GM10266 (cell line): ENCODE measurements at regions not wholly inside any gene's neighbourhood (a gene's known extent, or its start where the extent isn't known, plus 50 kb on each side); places are given as distances from the start of the nearest gene placed in this dataset.

Experiments
- DNase-seq: peaks from one replicate; pipeline ENCODE4 v3.0.0; 2012; ENCODE audit errors: extremely low spot score
- TF ChIP-seq, protein P1 (sequence below): IDR thresholded peaks from 2 replicates; pipeline ENCODE4 v1.5.1; 2012; ENCODE audit warnings: mild to moderate bottlenecking, low read depth; ENCODE audit not compliant: control insufficient read depth, insufficient read depth; ENCODE audit errors: missing control alignments

DNA sequence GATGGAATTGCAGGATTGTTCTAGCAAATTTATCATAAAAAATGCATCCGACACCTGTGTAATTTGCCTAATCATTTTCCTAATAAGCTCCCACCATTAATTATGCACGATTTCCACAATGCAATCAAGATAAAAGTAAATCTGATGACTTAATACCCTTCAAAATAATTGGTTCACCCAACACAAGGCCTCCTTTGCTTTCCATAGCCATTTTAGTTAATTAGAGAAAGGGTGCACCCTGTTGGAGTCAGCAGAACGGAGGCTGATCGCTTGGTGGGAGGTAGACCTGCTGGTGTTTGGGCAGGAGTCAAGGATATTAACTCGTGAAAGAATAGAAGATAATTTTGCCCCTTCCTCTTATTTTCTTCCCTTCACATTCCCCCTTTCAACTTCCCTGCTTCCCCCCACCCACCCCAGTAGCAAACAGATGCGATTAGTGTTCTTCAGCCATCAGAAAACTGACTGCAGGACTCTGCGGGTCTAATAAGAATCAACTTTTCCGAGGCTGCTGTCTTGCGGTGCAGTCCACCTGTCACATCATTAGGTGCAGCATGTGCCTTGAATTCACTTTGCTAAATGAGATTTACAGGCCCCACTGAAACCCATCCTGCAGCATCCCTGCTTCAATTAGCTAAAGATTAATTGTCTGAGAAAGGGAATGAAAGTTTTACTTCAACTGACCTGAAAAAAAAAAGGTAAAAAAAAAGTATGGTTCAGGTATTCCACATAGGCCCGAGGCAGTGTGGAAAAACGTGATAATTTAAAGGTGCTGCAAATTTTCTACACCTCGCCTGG, 553.7 kb upstream of the LMO3 start:
- no peak for DNase-seq
- TF ChIP-seq, protein P1, sequence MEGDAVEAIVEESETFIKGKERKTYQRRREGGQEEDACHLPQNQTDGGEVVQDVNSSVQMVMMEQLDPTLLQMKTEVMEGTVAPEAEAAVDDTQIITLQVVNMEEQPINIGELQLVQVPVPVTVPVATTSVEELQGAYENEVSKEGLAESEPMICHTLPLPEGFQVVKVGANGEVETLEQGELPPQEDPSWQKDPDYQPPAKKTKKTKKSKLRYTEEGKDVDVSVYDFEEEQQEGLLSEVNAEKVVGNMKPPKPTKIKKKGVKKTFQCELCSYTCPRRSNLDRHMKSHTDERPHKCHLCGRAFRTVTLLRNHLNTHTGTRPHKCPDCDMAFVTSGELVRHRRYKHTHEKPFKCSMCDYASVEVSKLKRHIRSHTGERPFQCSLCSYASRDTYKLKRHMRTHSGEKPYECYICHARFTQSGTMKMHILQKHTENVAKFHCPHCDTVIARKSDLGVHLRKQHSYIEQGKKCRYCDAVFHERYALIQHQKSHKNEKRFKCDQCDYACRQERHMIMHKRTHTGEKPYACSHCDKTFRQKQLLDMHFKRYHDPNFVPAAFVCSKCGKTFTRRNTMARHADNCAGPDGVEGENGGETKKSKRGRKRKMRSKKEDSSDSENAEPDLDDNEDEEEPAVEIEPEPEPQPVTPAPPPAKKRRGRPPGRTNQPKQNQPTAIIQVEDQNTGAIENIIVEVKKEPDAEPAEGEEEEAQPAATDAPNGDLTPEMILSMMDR, result no peak

DNA sequence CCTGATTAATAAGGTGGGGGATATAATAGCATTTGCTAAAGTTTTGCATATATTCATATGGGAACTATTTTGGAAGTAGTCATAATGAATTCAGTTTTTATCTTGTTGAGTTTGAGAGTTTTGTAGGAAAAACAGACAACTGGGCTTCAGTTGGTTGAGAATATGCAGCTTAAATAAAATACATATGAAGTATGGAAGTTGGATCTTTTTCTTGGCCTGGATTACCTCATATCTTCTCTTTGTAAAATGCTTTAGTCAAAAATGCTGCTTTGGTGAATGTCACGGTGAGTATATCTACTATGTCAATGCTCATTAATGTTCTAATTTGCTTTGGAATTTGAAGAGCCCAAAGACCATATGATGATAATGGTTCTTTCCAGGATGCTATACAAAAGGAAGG, 552.2 kb upstream of the LMO3 start:
- TF ChIP-seq, protein P1, result no peak
- no peak for DNase-seq

DNA sequence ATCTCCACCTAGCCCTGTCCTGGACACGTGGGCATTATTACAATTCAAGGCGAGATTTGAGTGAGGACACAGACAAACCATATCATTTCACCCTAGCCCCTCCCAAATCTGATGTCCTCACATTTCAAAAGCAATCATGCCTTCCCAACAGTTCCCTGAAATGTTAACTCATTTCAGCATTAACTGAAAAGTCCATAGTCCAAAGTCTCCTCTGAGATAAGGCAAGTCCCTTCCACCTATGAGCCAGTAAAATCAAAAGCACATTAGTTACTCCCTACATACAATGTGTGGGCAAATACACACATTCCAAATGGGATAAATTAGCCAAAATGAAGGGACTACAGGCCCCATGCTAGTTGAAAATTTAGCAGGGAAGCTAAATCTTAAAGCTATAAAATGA, 546.0 kb upstream of the LMO3 start:
- TF ChIP-seq, protein P1, result no peak
- DNase-seq, result no peak

DNA sequence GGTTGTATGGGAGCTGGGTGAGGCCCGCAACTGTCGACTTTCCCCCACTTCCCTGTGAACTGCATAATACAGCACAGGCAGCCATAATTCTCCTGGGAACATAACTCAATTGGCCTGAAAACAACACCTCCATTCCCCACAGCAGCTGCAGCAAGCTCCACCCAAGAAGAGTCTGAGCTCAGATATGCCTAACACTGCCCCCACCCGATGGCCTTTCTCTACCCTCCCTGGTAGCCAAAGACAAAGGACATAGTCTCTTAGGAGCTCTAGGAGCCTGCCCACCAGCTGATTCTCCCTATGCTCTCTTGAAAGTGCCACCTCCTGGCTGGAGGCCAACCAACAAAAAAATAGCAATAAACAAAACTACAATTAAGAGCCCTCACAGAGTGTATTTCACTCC, 542.7 kb upstream of the LMO3 start:
- DNase-seq, result no peak

DNA sequence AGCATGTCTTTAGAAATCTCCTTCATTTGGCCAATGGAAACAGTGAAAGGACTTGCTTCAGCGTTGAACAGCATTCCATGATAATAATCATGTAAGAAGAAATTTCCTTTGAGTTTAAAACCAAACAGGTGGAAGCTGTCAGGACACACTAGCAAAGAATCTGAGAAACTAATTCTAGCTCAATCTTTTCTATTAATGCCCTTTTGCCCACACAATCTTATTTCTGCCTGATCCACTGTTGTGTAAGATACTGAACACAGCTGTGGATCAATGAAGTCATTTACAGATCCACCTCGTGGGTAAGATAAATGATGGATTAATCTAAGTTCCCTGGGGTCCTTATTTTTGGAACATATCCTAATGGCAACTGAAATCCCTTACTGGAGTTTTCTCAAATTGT, 536.9 kb upstream of the LMO3 start:
- TF ChIP-seq, protein P1, result no peak
- no peak for DNase-seq

More for the DNA sequence above, 542.7 kb upstream of the LMO3 start:
- TF ChIP-seq, protein P1, result no peak

DNA sequence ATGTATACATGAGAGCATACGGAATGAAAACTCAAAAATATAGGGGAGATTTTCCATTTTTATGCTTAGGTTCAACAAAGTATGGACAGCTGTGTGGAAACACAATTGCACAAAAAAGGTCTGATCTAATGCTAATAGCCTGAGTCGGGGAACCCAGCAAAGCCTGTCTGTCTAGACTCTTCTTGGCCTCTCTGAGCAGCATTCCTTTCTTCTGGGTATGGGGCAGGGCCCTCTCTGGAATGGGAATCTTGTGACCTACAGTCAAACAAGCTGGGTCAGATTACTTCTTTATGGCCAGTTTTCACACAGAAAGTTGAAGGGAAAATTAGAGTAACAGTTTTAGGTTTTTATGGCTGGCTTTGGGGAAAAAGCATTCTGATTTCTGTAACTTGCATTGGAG, 534.0 kb upstream of the LMO3 start:
- TF ChIP-seq, protein P1, result no peak
- no peak for DNase-seq

DNA sequence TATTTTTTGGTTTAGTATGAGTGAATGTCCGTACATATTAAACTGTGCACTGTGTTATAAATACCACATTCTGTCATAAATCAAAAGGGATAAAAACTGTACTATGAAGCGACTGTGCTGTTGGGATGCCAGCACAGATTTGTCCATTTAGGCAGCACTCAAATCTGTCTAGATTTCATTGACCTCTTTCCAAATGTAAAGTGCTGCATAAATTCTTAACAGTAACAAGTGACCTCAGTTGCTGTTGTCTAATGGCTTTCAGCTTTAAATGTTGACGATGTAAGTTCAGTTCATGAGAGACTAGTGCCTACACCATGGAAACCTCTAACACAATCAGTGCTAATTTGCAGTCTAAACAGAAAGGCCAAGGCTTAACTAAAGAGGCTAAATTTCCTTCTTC, 531.4 kb upstream of the LMO3 start:
- TF ChIP-seq, protein P1, result no peak
- no peak for DNase-seq
